NT2/D1 (cell line): ENCODE measurements at regions not wholly inside any gene's neighbourhood (a gene's known extent, or its start where the extent isn't known, plus 50 kb on each side); places are given as distances from the start of the nearest gene placed in this dataset.

Experiments
- SUZ12 ChIP-seq: IDR thresholded peaks from 2 replicates; pipeline ENCODE4 v1.6.1; 2011; ENCODE audit not compliant: insufficient read length, insufficient read depth; ENCODE audit errors: extremely low read depth
- YY1 ChIP-seq: IDR thresholded peaks from 2 replicates; pipeline ENCODE4 v1.6.1; 2011; ENCODE audit not compliant: insufficient read length, insufficient read depth
- ZNF274 ChIP-seq: IDR thresholded peaks from 2 replicates; pipeline ENCODE4 v1.6.1; 2011; ENCODE audit warnings: mild to moderate bottlenecking, low read depth, low read length

GRCh38 chr9:78462611-78463010 is 165.7 kb downstream of the PSAT1 start:
- TF ChIP-seq YY1 (no peak), ZNF274 (no peak), SUZ12 (no peak)
